ENCODE measurements at regions not wholly inside any gene's neighbourhood (a gene's known extent, or its start where the extent isn't known, plus 50 kb on each side); places are given as distances from the start of the nearest gene placed in this dataset.
A peak's percentile ranks its signal among the peaks of the same experiment; 100 is the strongest.

DNA sequence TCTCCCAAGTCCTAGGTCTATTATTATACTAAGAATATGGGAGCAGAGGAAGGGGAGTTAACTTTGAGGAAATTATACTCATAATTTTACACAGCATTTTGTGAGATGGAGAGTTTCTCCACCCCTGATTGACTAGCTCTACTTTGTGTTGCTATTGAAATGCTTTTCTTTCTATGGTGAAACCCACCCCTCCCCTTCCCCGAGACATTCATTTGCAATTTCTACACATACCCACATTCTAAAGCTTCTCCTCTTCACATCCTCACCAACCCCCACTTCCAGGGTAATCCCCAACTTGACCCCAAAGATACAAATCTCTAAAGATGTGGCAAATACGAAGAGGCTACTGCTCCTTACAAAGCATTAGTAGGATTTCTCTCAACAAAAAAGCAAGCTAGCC, 992.2 kb downstream of the BCL11A start:
- Histone ChIP-seq H3K4me3 (ENCODE audit: low read length in 2 of 2) (no peak overlapping the region), H3K9me3 (ENCODE audit: control insufficient read depth, low read length) (no peaks in the 10 kb centered on the region), H3K36me3 (ENCODE audit: control insufficient read depth in 1 of 2, insufficient read depth in 2 of 2, low read length in 1 of 2) (no peaks in the 10 kb centered on the region), H3K4me1 (ENCODE audit: control insufficient read depth in 1 of 2, insufficient read depth in 2 of 2, low read length in 2 of 2) (no peaks in the 10 kb centered on the region), H3K27ac (ENCODE audit: low read depth in 1 of 2, low read length in 2 of 2) (no peak overlapping the region), H3K27me3 (ENCODE audit: control insufficient read depth in 1 of 2, insufficient read depth in 2 of 2, low read length in 1 of 2) (no peaks in the 10 kb centered on the region)
- DNase-seq (no peak), ATAC-seq (ENCODE audit: low FRiP score) (no peak)
- WGBS, 2 donors: 82 to 88% methylated on average over 2 of the region's 2 CpGs
- intact Hi-C loops (cut with DNase I): no loop called here

DNA sequence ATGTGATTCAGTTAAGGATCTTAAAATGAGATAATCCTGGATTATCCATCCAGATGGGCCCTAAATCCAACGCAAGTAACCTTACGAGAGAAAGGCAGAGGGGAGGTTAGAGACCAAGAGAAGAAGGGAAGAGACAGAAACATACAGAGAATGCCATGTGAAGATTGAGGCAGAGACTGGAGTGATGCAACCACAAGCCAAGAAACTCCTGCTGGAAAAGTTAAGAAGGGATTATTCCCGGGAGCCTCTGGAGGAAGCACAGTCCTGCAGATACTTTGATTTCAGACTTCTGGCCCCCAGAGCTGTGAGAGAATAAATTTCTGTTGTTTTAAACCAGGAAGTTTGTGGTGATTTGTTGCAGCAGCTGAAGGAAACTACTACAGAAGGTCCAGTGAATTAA, 992.7 kb downstream of the BCL11A start:
- Histone ChIP-seq H3K27ac (ENCODE audit: low read depth in 1 of 2, low read length in 2 of 2) (no peak overlapping the region), H3K9me3 (ENCODE audit: control insufficient read depth, low read length) (no peaks in the 10 kb centered on the region), H3K36me3 (ENCODE audit: control insufficient read depth in 1 of 2, insufficient read depth in 2 of 2, low read length in 1 of 2) (no peaks in the 10 kb centered on the region), H3K4me3 (ENCODE audit: low read length in 2 of 2) (no peak overlapping the region), H3K27me3 (ENCODE audit: control insufficient read depth in 1 of 2, insufficient read depth in 2 of 2, low read length in 1 of 2) (no peaks in the 10 kb centered on the region), H3K4me1 (ENCODE audit: control insufficient read depth in 1 of 2, insufficient read depth in 2 of 2, low read length in 2 of 2) (no peaks in the 10 kb centered on the region)
- no peak for DNase-seq
- no peak for ATAC-seq (ENCODE audit: low FRiP score)
- WGBS, 2 donors: 73 to 76% methylated on average over 3 of the region's 3 CpGs
- intact Hi-C loops (cut with DNase I): no loop called here

DNA sequence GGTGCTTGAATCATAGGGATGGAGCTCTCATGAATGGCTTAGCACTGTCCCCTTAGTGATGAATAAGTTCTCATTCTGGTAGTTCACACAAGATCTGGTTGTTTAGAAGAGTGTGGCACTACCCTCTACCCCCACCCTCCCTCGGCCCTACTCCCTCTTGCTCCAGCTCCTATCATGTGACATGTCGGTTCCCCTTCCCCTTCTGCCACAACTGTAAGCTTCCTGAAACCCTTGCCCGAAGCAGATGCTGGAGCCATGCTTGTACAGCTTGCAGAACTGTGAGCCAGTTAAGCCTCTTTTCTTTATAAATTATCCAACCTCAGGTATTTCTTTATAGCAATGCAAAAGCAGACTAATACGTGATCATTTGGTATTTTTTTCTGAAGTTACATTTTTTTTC, 1012.6 kb downstream of the BCL11A start:
- Histone ChIP-seq H3K27ac (ENCODE audit: low read depth in 1 of 2, low read length in 2 of 2) (no peak overlapping the region), H3K27me3 (ENCODE audit: control insufficient read depth in 1 of 2, insufficient read depth in 2 of 2, low read length in 1 of 2) (no peaks in the 10 kb centered on the region), H3K4me1 (ENCODE audit: control insufficient read depth in 1 of 2, insufficient read depth in 2 of 2, low read length in 2 of 2) (no peaks in the 10 kb centered on the region), H3K4me3 (ENCODE audit: low read length in 2 of 2) (no peak overlapping the region), H3K36me3 (ENCODE audit: control insufficient read depth in 1 of 2, insufficient read depth in 2 of 2, low read length in 1 of 2) (no peaks in the 10 kb centered on the region), H3K9me3 (ENCODE audit: control insufficient read depth, low read length) (no peaks in the 10 kb centered on the region)
- intact Hi-C loops (cut with DNase I): no loop called here
- DNase-seq: no peak
- WGBS, 2 donors: 62 to 78% methylated on average over 4 of the region's 4 CpGs
- no peak for ATAC-seq (ENCODE audit: low FRiP score)

DNA sequence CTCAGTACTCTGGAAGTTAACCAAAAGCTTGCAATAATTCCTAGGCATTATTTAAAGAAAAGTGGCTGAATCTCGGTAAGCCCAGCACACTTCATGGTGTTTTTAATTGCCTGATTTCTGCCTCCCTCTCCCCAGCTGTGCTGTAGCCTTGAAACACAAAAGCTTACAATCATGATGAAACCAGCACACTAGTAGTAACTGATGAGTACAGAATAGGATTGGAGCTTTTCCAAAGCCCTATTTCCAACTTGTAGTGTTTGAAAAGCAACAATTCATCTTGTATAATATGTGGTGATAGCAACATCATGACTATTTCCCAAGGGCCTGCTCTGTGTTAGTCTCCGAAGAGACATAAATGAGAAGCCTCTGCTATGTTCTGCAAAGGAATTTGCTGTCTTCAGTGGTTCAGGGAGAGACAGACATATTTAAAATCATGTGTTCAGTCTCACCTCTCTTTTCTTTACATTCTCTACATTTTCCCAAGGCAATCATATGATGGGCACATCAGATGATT, 1015.0 kb downstream of the BCL11A start:
- H3K27me3 ChIP-seq (ENCODE audit: control insufficient read depth in 1 of 2, insufficient read depth in 2 of 2, low read length in 1 of 2): no peaks in the 10 kb centered on the region
- ATAC-seq (ENCODE audit: low FRiP score) (no peak), DNase-seq (no peak)
- WGBS, 2 donors: 60 to 72% methylated on average over 2 of the region's 2 CpGs
- intact Hi-C loops (cut with DNase I): no loop called here
- no peaks in the 10 kb centered on the region for H3K9me3 ChIP-seq (ENCODE audit: control insufficient read depth, low read length)
- no peaks in the 10 kb centered on the region for H3K36me3 ChIP-seq (ENCODE audit: control insufficient read depth in 1 of 2, insufficient read depth in 2 of 2, low read length in 1 of 2)
- no peak overlapping the region for H3K4me3 ChIP-seq (ENCODE audit: low read length in 2 of 2)
- no peak overlapping the region for H3K27ac ChIP-seq (ENCODE audit: low read depth in 1 of 2, low read length in 2 of 2)
- H3K4me1 ChIP-seq (ENCODE audit: control insufficient read depth in 1 of 2, insufficient read depth in 2 of 2, low read length in 2 of 2): no peaks in the 10 kb centered on the region

DNA sequence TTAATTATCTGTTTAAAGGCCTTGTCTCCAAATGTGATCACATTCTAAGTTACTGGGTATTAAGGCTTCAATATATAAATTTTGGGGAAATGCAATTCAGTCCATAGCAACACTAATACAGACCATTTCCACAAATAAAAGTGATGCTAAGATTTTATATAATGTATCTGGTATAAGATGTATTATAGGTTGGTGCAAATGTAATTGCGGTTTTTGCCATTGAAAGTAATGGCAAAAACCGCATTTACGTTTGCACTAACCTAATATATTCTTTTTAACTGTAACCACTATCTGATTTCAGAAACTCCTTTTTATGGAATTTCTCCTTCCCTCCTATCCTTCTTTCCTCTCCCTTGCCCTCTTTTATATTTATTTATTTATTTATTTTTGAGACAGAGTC, 1020.6 kb downstream of the BCL11A start:
- Histone ChIP-seq H3K36me3 (ENCODE audit: control insufficient read depth in 1 of 2, insufficient read depth in 2 of 2, low read length in 1 of 2) (no peaks in the 10 kb centered on the region), H3K9me3 (ENCODE audit: control insufficient read depth, low read length) (no peaks in the 10 kb centered on the region), H3K27ac (ENCODE audit: low read depth in 1 of 2, low read length in 2 of 2) (no peak overlapping the region), H3K4me3 (ENCODE audit: low read length in 2 of 2) (no peak overlapping the region), H3K27me3 (ENCODE audit: control insufficient read depth in 1 of 2, insufficient read depth in 2 of 2, low read length in 1 of 2) (no peaks in the 10 kb centered on the region), H3K4me1 (ENCODE audit: control insufficient read depth in 1 of 2, insufficient read depth in 2 of 2, low read length in 2 of 2) (no peaks in the 10 kb centered on the region)
- ATAC-seq (ENCODE audit: low FRiP score) (no peak), DNase-seq (no peak)
- intact Hi-C loops (cut with DNase I): no loop called here
- 97 to 99% methylated on average over 3 of the region's 3 CpGs for WGBS, 2 donors

DNA sequence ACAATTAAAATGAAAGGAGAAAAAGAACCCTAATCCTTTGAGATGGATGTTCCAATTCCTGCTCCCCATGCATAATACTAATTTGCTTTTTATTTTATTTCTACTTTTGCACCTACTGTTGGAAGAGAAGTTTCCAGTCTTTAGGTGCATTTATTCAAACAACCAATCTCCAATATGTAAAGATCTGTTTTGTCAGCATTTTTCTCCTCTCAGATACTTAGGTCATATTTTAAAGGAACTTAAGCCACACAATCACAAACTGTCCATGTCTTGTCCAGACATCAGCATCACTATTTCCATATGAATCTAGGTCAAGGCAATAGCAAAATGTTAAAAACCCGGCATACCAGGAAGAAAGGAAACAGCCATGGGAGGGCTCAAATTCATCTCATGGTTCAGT, 1023.2 kb downstream of the BCL11A start:
- no peaks in the 10 kb centered on the region for H3K4me1 ChIP-seq (ENCODE audit: control insufficient read depth in 1 of 2, insufficient read depth in 2 of 2, low read length in 2 of 2)
- H3K27me3 ChIP-seq (ENCODE audit: control insufficient read depth in 1 of 2, insufficient read depth in 2 of 2, low read length in 1 of 2): no peaks in the 10 kb centered on the region
- H3K36me3 ChIP-seq (ENCODE audit: control insufficient read depth in 1 of 2, insufficient read depth in 2 of 2, low read length in 1 of 2): no peaks in the 10 kb centered on the region
- intact Hi-C loops (cut with DNase I): no loop called here
- no peak overlapping the region for H3K27ac ChIP-seq (ENCODE audit: low read depth in 1 of 2, low read length in 2 of 2)
- ATAC-seq (ENCODE audit: low FRiP score): no peak
- no peaks in the 10 kb centered on the region for H3K9me3 ChIP-seq (ENCODE audit: control insufficient read depth, low read length)
- WGBS, 2 donors: 78 to 87% methylated on average over 1 of the region's 1 CpG
- no peak for DNase-seq
- no peak overlapping the region for H3K4me3 ChIP-seq (ENCODE audit: low read length in 2 of 2)

DNA sequence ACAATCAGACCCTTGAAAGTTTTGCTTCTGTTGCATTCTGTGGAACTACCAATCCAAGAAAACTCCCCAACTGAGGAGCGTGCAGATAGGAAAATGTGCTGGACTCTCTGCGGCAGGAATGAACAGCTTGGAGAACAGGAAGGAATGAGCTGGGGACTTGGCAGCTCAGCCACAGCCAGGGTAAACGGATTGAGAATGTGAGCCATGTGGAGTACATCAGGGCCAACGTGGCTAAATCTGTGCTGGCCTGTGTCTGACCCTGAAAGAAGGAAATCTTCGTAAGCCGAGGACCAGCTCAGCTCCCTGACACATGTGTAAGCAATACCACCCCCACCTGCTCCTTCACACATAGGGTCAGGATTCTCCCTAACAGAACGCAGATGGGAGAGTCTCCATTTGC, 1023.7 kb downstream of the BCL11A start:
- Histone ChIP-seq H3K9me3 (ENCODE audit: control insufficient read depth, low read length) (no peaks in the 10 kb centered on the region), H3K27me3 (ENCODE audit: control insufficient read depth in 1 of 2, insufficient read depth in 2 of 2, low read length in 1 of 2) (no peaks in the 10 kb centered on the region), H3K4me1 (ENCODE audit: control insufficient read depth in 1 of 2, insufficient read depth in 2 of 2, low read length in 2 of 2) (no peaks in the 10 kb centered on the region), H3K4me3 (ENCODE audit: low read length in 2 of 2) (no peak overlapping the region), H3K27ac (ENCODE audit: low read depth in 1 of 2, low read length in 2 of 2) (no peak overlapping the region), H3K36me3 (ENCODE audit: control insufficient read depth in 1 of 2, insufficient read depth in 2 of 2, low read length in 1 of 2) (no peaks in the 10 kb centered on the region)
- ATAC-seq (ENCODE audit: low FRiP score): peak; percentile 28
- intact Hi-C loops (cut with DNase I): no loop called here
- DNase-seq: no peak
- WGBS, 2 donors: 17 to 21% methylated on average over 7 of the region's 7 CpGs

DNA sequence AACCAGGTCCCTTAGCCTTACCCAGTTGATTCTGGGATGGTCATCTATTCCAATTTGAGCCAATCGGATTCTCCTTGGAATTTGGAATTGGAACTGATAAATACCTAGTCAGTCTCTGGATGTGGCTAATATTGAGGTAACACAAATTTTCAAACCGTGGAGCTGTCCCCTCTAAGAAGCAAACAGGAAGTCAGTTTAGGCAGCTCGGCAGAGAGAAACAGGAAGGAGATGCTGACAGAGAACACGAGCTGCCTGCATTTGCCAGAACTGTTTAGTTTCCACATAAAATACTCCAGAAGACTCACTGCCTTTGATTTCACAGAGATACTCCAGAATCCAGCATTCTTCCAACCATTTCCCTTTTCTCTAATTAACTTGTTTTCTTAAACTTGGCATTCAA, 1024.9 kb downstream of the BCL11A start:
- intact Hi-C loops (cut with DNase I): no loop called here
- H3K27ac ChIP-seq (ENCODE audit: low read depth in 1 of 2, low read length in 2 of 2): no peak overlapping the region
- H3K9me3 ChIP-seq (ENCODE audit: control insufficient read depth, low read length): no peaks in the 10 kb centered on the region
- no peak for DNase-seq
- H3K36me3 ChIP-seq (ENCODE audit: control insufficient read depth in 1 of 2, insufficient read depth in 2 of 2, low read length in 1 of 2): no peaks in the 10 kb centered on the region
- no peaks in the 10 kb centered on the region for H3K27me3 ChIP-seq (ENCODE audit: control insufficient read depth in 1 of 2, insufficient read depth in 2 of 2, low read length in 1 of 2)
- no peaks in the 10 kb centered on the region for H3K4me1 ChIP-seq (ENCODE audit: control insufficient read depth in 1 of 2, insufficient read depth in 2 of 2, low read length in 2 of 2)
- WGBS, 2 donors: 74 to 76% methylated on average over 4 of the region's 4 CpGs
- H3K4me3 ChIP-seq (ENCODE audit: low read length in 2 of 2): no peak overlapping the region
- no peak for ATAC-seq (ENCODE audit: low FRiP score)

DNA sequence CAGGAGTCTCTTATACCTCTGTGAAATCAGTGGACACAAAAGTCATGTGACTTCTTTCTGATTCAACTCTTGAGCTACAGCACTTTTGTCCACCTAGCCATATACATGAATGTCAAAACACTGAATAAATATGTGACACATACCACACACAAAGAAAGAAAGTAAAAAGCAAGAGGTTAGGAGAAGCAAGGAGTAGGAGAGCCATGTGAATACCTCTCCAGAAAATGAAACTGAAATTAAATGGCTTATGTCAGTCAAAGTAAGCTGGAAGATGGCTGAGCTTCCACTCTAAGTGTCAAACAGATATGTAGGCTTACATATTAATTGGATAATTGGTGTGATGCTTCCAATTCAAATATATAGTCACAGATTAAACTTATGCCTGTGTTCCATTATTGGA, 1050.5 kb downstream of the BCL11A start:
- Histone ChIP-seq H3K9me3 (ENCODE audit: control insufficient read depth, low read length) (peaks cover 2% of the 10 kb centered on the region), H3K27me3 (ENCODE audit: control insufficient read depth in 1 of 2, insufficient read depth in 2 of 2, low read length in 1 of 2) (no peaks in the 10 kb centered on the region), H3K4me1 (ENCODE audit: control insufficient read depth in 1 of 2, insufficient read depth in 2 of 2, low read length in 2 of 2) (no peaks in the 10 kb centered on the region), H3K36me3 (ENCODE audit: control insufficient read depth in 1 of 2, insufficient read depth in 2 of 2, low read length in 1 of 2) (no peaks in the 10 kb centered on the region), H3K4me3 (ENCODE audit: low read length in 2 of 2) (no peak overlapping the region), H3K27ac (ENCODE audit: low read depth in 1 of 2, low read length in 2 of 2) (no peak overlapping the region)
- intact Hi-C loops (cut with DNase I): no loop called here
- DNase-seq (no peak), ATAC-seq (ENCODE audit: low FRiP score) (no peak)
